Activated CD4-positive, alpha-beta T cell treated with anti-CD3 and anti-CD28 coated beads for 36 hours (primary cell): ENCODE measurements at regions not wholly inside any gene's neighbourhood (a gene's known extent, or its start where the extent isn't known, plus 50 kb on each side); places are given as distances from the start of the nearest gene placed in this dataset.
A peak's percentile ranks its signal among the peaks of the same experiment; 100 is the strongest.
"Not testable (repeated sequence)": the region's sequence is repeated elsewhere in the genome, so short reads cannot be mapped to it uniquely, and the experiment has no call there.

Experiments used
- ATAC-seq: fragments of 200-7000 bp; cut with Tn5 transposase; one replicate; pipeline ENCODE4 v1.10.0; 2021; ENCODE audit warnings: mild to moderate bottlenecking, moderate library complexity
- CTCF ChIA-PET: fragments of 350-600 bp; sonication (Branson Sonifier 250); formaldehyde crosslinking; loops from one replicate; lab custom pipeline; 2021; ENCODE audit warnings: antibody characterized with exemption; lab: Charles Lee
- POLR2A ChIA-PET: fragments of 350-600 bp; sonication (Branson Sonifier 250); formaldehyde crosslinking; loops from one replicate; lab custom pipeline; 2021; ENCODE audit warnings: antibody characterized with exemption, inconsistent platforms; lab: Charles Lee
- DNase-seq: peaks from one replicate; pipeline ENCODE4 v3.0.0-alpha.2; 2020
- H3K27ac Mint-ChIP-seq: one replicate; pipeline ENCODE4 v1.8.0; 2021; ENCODE audit warnings: mixed read lengths
- H3K27me3 Mint-ChIP-seq: one replicate; pipeline ENCODE4 v1.8.0; 2021; ENCODE audit warnings: mixed read lengths
- H3K36me3 Mint-ChIP-seq: one replicate; pipeline ENCODE4 v1.8.0; 2021; ENCODE audit warnings: low read depth, mixed read lengths
- H3K4me1 Mint-ChIP-seq: one replicate; pipeline ENCODE4 v1.8.0; 2021; ENCODE audit warnings: mixed read lengths
- H3K4me3 Mint-ChIP-seq: one replicate; pipeline ENCODE4 v1.8.0; 2021; ENCODE audit warnings: mild to moderate bottlenecking, moderate library complexity, mixed read lengths
- H3K9me3 Mint-ChIP-seq: one replicate; pipeline ENCODE4 v1.8.0; 2021; ENCODE audit warnings: low read depth, mixed read lengths
- intact Hi-C, 2 experiments: fragments of 100-400 bp; cut with DNase I in 1 of 2; cut with micrococcal nuclease in 1 of 2; formaldehyde crosslinking; loops; one replicate each; pipeline versions ENCODE4 v1.14.2 to v1.15.1; 2022 to 2024; cut with DNase I, micrococcal nuclease

GRCh38 chr3:177460047-177460446 lies 262.8 kb upstream of the TBL1XR1 start:
- no peaks in the 10 kb centered on the region for H3K9me3 Mint-ChIP-seq
- ChIA-PET POLR2A (no interaction called here), CTCF (no interaction called here)
- no peak overlapping the region for H3K27ac Mint-ChIP-seq
- no peak for ATAC-seq
- intact Hi-C loops = no loop called here
- no peak for DNase-seq
- no peak overlapping the region for H3K4me3 Mint-ChIP-seq
- H3K4me1 Mint-ChIP-seq = peaks cover 5% of the 10 kb centered on the region
- no peaks in the 10 kb centered on the region for H3K36me3 Mint-ChIP-seq
- no peaks in the 10 kb centered on the region for H3K27me3 Mint-ChIP-seq

GRCh38 chr3:177461765-177462164 lies 264.5 kb upstream of the TBL1XR1 start:
- Mint-ChIP-seq H3K4me3 (no peak overlapping the region), H3K27me3 (no peaks in the 10 kb centered on the region), H3K27ac (no peak overlapping the region), H3K4me1 (peaks cover 5% of the 10 kb centered on the region), H3K9me3 (no peaks in the 10 kb centered on the region), H3K36me3 (no peaks in the 10 kb centered on the region)
- intact Hi-C loops = no loop called here
- ATAC-seq (no peak), DNase-seq (no peak)
- POLR2A ChIA-PET = no interaction called here
- CTCF ChIA-PET = no interaction called here

GRCh38 chr3:177463341-177463740 lies 266.1 kb upstream of the TBL1XR1 start:
- H3K4me1 Mint-ChIP-seq, H3K27me3 Mint-ChIP-seq, POLR2A ChIA-PET, H3K9me3 Mint-ChIP-seq, ATAC-seq, intact Hi-C loops, H3K27ac Mint-ChIP-seq, H3K36me3 Mint-ChIP-seq, DNase-seq, H3K4me3 Mint-ChIP-seq: not testable (repeated sequence)
- CTCF ChIA-PET = interaction anchor here (1.3 kb wide), 1 partner anchor 37 kb away, joined by 3 read pairs; no protein-coding TSS in a partner anchor

GRCh38 chr3:177463863-177464262 lies 266.6 kb upstream of the TBL1XR1 start:
- no peaks in the 10 kb centered on the region for H3K9me3 Mint-ChIP-seq
- no peaks in the 10 kb centered on the region for H3K27me3 Mint-ChIP-seq
- H3K36me3 Mint-ChIP-seq = no peaks in the 10 kb centered on the region
- intact Hi-C loops = no loop called here
- DNase-seq (no peak), ATAC-seq (peak; percentile 26)
- peaks cover 5% of the 10 kb centered on the region for H3K4me1 Mint-ChIP-seq
- no peak overlapping the region for H3K4me3 Mint-ChIP-seq
- POLR2A ChIA-PET = no interaction called here
- H3K27ac Mint-ChIP-seq = no peak overlapping the region
- CTCF ChIA-PET = interaction anchor here (0.8 kb wide), 1 partner anchor 633 kb away, joined by 4 read pairs; no protein-coding TSS in a partner anchor

- ChIA-PET POLR2A (no interaction called here), CTCF (interaction anchor here (0.8 kb wide), 1 partner anchor 632 kb away, joined by 4 read pairs; no protein-coding TSS in a partner anchor)
- DNase-seq (no peak), ATAC-seq (no peak)
- H3K4me1 Mint-ChIP-seq = peaks cover 5% of the 10 kb centered on the region
- H3K27me3 Mint-ChIP-seq = no peaks in the 10 kb centered on the region
- no peak overlapping the region for H3K4me3 Mint-ChIP-seq
- no peaks in the 10 kb centered on the region for H3K36me3 Mint-ChIP-seq
- intact Hi-C loops = no loop called here
- H3K27ac Mint-ChIP-seq = no peak overlapping the region
- H3K9me3 Mint-ChIP-seq = no peaks in the 10 kb centered on the region
Measured at GRCh38 chr3:177464392-177465256, 267.3 kb upstream of the TBL1XR1 start.

GRCh38 chr3:177465257-177465642 lies 268.0 kb upstream of the TBL1XR1 start:
- ChIA-PET POLR2A (no interaction called here), CTCF (no interaction called here)
- Mint-ChIP-seq H3K9me3 (no peaks in the 10 kb centered on the region), H3K36me3 (no peaks in the 10 kb centered on the region), H3K27me3 (no peaks in the 10 kb centered on the region), H3K27ac (no peak overlapping the region), H3K4me1 (peaks cover 5% of the 10 kb centered on the region), H3K4me3 (no peak overlapping the region)
- intact Hi-C loops = no loop called here
- DNase-seq (no peak), ATAC-seq (no peak)

- POLR2A ChIA-PET = no interaction called here
- Mint-ChIP-seq H3K27me3 (no peaks in the 10 kb centered on the region), H3K36me3 (no peaks in the 10 kb centered on the region), H3K9me3 (no peaks in the 10 kb centered on the region), H3K4me1 (peaks cover 5% of the 10 kb centered on the region), H3K4me3 (no peak overlapping the region), H3K27ac (no peak overlapping the region)
- DNase-seq (no peak), ATAC-seq (no peak)
- intact Hi-C loops = no loop called here
- CTCF ChIA-PET = no interaction called here
Measured at GRCh38 chr3:177466074-177466473, 268.8 kb upstream of the TBL1XR1 start.

GRCh38 chr3:177466622-177467021 lies 269.3 kb upstream of the TBL1XR1 start:
- DNase-seq, intact Hi-C loops, H3K27ac Mint-ChIP-seq, ATAC-seq, H3K4me1 Mint-ChIP-seq, H3K27me3 Mint-ChIP-seq, H3K36me3 Mint-ChIP-seq, H3K9me3 Mint-ChIP-seq, H3K4me3 Mint-ChIP-seq: not testable (repeated sequence)
- CTCF ChIA-PET = interaction anchor here (0.7 kb wide), 1 partner anchor 285 kb away, joined by 3 read pairs; no protein-coding TSS in a partner anchor
- POLR2A ChIA-PET = interaction anchor here (0.6 kb wide), 1 partner anchor 91 kb away, joined by 5 read pairs; no protein-coding TSS in a partner anchor

GRCh38 chr3:177467247-177467985 lies 270.1 kb upstream of the TBL1XR1 start:
- POLR2A ChIA-PET = interaction anchor here (0.6 kb wide), 1 partner anchor 92 kb away, joined by 5 read pairs; no protein-coding TSS in a partner anchor
- intact Hi-C loops = no loop called here
- CTCF ChIA-PET = interaction anchor here (0.7 to 0.9 kb wide), 2 partner anchors 97 to 284 kb away, joined by 3 to 6 read pairs; no protein-coding TSS in a partner anchor
- H3K27me3 Mint-ChIP-seq = no peaks in the 10 kb centered on the region
- ATAC-seq = no peak
- H3K4me1 Mint-ChIP-seq = peaks cover 5% of the 10 kb centered on the region
- DNase-seq = no peak
- H3K36me3 Mint-ChIP-seq = no peaks in the 10 kb centered on the region
- H3K9me3 Mint-ChIP-seq = no peaks in the 10 kb centered on the region
- H3K27ac Mint-ChIP-seq = no peak overlapping the region
- H3K4me3 Mint-ChIP-seq = no peak overlapping the region

- H3K27me3 Mint-ChIP-seq = no peaks in the 10 kb centered on the region
- H3K4me1 Mint-ChIP-seq = peaks cover 5% of the 10 kb centered on the region
- DNase-seq = no peak
- no peak for ATAC-seq
- H3K36me3 Mint-ChIP-seq = no peaks in the 10 kb centered on the region
- intact Hi-C loops = no loop called here
- POLR2A ChIA-PET = interaction anchor here (1.0 kb wide), 1 partner anchor 109 kb away, joined by 3 read pairs; no protein-coding TSS in a partner anchor
- H3K9me3 Mint-ChIP-seq = no peaks in the 10 kb centered on the region
- no peak overlapping the region for H3K27ac Mint-ChIP-seq
- CTCF ChIA-PET = no interaction called here
- no peak overlapping the region for H3K4me3 Mint-ChIP-seq
Measured at GRCh38 chr3:177468331-177468730, 271.0 kb upstream of the TBL1XR1 start.

GRCh38 chr3:177468816-177469215 lies 271.5 kb upstream of the TBL1XR1 start:
- intact Hi-C loops = no loop called here
- no peak for DNase-seq
- ATAC-seq = no peak
- no peak overlapping the region for H3K4me3 Mint-ChIP-seq
- H3K4me1 Mint-ChIP-seq = peaks cover 5% of the 10 kb centered on the region
- ChIA-PET POLR2A (interaction anchor here (1.0 kb wide), 1 partner anchor 109 kb away, joined by 3 read pairs; no protein-coding TSS in a partner anchor), CTCF (interaction anchor here (0.6 kb wide), 2 partner anchors 490 to 1414 kb away, joined by 3 read pairs; no protein-coding TSS in a partner anchor)
- no peaks in the 10 kb centered on the region for H3K27me3 Mint-ChIP-seq
- H3K36me3 Mint-ChIP-seq = no peaks in the 10 kb centered on the region
- H3K9me3 Mint-ChIP-seq = no peaks in the 10 kb centered on the region
- no peak overlapping the region for H3K27ac Mint-ChIP-seq
